ENCODE measurements at regions not wholly inside any gene's neighbourhood (a gene's known extent, or its start where the extent isn't known, plus 50 kb on each side); places are given as distances from the start of the nearest gene placed in this dataset.

- no peaks in the 10 kb centered on the region for H3K4me1 ChIP-seq
- no peaks in the 10 kb centered on the region for H3K36me3 ChIP-seq
- no peak for DNase-seq
- H3K9me3 ChIP-seq = no peaks in the 10 kb centered on the region
- intact Hi-C loops (cut with DNase I; ENCODE audit: low total_unique reads) = no loop called here
- no peak overlapping the region for H3K4me3 ChIP-seq
- no peak overlapping the region for H3K27ac ChIP-seq
- no peaks in the 10 kb centered on the region for H3K27me3 ChIP-seq
- TF ChIP-seq, protein P1, sequence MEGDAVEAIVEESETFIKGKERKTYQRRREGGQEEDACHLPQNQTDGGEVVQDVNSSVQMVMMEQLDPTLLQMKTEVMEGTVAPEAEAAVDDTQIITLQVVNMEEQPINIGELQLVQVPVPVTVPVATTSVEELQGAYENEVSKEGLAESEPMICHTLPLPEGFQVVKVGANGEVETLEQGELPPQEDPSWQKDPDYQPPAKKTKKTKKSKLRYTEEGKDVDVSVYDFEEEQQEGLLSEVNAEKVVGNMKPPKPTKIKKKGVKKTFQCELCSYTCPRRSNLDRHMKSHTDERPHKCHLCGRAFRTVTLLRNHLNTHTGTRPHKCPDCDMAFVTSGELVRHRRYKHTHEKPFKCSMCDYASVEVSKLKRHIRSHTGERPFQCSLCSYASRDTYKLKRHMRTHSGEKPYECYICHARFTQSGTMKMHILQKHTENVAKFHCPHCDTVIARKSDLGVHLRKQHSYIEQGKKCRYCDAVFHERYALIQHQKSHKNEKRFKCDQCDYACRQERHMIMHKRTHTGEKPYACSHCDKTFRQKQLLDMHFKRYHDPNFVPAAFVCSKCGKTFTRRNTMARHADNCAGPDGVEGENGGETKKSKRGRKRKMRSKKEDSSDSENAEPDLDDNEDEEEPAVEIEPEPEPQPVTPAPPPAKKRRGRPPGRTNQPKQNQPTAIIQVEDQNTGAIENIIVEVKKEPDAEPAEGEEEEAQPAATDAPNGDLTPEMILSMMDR (IDR thresholded peaks at IDR 0.05) = no peak
- TF ChIP-seq POLR2A (IDR thresholded peaks at IDR 0.05) = no peak
These were observed 480.6 kb downstream of the KCTD8 start for GRCh38 chr4:43968011-43968410.

DNA sequence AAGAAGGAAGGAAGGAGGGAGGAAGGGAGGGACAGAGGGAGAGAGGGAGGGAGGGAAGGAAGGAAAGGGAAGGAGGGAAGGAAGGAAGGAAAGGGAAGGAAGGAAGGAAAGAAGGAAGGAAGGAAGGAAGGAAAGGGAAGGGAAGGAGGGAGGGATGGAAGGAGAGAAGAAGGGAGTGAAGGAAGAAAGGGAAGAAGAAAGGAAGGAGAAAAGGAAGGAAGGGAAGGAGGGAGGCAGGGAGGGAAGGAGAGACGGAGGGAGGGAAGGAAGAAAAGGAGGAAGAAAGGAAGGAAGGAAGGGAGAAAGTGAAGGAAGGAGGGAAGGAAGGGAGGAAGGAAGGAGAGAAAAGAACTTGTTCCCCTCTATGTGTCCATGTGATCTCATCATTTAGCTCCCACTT is 465.0 kb downstream of the KCTD8 start:
- intact Hi-C loops (cut with DNase I; ENCODE audit: low total_unique reads) = no loop called here
- no peaks in the 10 kb centered on the region for H3K4me1 ChIP-seq
- TF ChIP-seq POLR2A (IDR thresholded peaks at IDR 0.05) = no peak
- TF ChIP-seq, protein P1 (IDR thresholded peaks at IDR 0.05) = no peak
- no peaks in the 10 kb centered on the region for H3K9me3 ChIP-seq
- no peak for DNase-seq
- H3K4me3 ChIP-seq = no peak overlapping the region
- H3K27ac ChIP-seq = no peak overlapping the region
- no peaks in the 10 kb centered on the region for H3K36me3 ChIP-seq
- no peaks in the 10 kb centered on the region for H3K27me3 ChIP-seq

GRCh38 chr4:43987331-43987944 is 461.2 kb downstream of the KCTD8 start:
- no peak overlapping the region for H3K4me3 ChIP-seq
- intact Hi-C loops (cut with DNase I; ENCODE audit: low total_unique reads) = no loop called here
- TF ChIP-seq, protein P1 (IDR thresholded peaks at IDR 0.05) = no peak
- no peak for TF ChIP-seq POLR2A (IDR thresholded peaks at IDR 0.05)
- H3K9me3 ChIP-seq = no peaks in the 10 kb centered on the region
- DNase-seq = no peak
- no peaks in the 10 kb centered on the region for H3K27me3 ChIP-seq
- H3K27ac ChIP-seq = no peak overlapping the region
- H3K4me1 ChIP-seq = no peaks in the 10 kb centered on the region
- H3K36me3 ChIP-seq = no peaks in the 10 kb centered on the region

DNA sequence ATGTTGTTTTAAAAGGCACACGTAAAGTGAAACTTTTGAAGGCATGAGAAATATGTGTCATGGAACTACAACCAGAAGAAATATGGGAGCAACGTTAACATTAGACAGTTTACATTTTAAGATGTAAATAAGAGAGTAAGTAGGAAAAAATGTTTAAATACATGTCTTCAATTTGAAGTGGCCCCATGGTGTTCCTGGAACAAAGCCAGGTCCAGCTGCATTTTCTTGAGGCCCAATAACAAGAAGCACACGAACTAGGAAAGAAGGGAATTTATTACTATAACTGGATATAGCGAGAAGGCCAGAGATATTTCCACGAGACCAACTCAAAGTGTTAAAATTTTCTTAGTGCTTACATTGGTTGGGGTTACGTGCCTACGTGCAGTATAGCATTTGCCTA is 458.1 kb downstream of the KCTD8 start:
- H3K27me3 ChIP-seq = no peaks in the 10 kb centered on the region
- DNase-seq = no peak
- H3K9me3 ChIP-seq = no peaks in the 10 kb centered on the region
- no peak overlapping the region for H3K27ac ChIP-seq
- H3K4me3 ChIP-seq = no peak overlapping the region
- TF ChIP-seq POLR2A (IDR thresholded peaks at IDR 0.05) = no peak
- TF ChIP-seq, protein P1 (IDR thresholded peaks at IDR 0.05) = no peak
- intact Hi-C loops (cut with DNase I; ENCODE audit: low total_unique reads) = no loop called here
- no peaks in the 10 kb centered on the region for H3K36me3 ChIP-seq
- no peaks in the 10 kb centered on the region for H3K4me1 ChIP-seq

DNA sequence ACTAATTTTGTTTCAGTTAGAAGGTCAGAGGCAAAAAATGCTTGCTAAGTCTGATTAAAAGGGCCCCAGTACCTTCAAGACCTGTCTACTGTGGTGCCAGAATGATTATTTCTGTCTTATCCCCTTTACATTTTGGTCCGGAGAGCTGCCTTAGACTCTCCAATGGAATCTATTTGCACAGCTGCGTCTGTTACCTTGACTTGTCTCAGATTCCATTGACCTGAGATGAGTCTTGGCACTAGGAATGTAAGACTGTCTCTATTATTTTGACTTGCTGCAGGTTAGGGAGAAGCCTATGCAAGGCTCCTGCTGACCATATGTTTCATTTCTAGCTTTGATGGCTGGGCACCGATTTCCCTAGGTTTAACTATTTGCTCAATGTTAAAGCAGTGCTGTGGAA is 457.6 kb downstream of the KCTD8 start:
- H3K36me3 ChIP-seq = no peaks in the 10 kb centered on the region
- H3K9me3 ChIP-seq = no peaks in the 10 kb centered on the region
- H3K27ac ChIP-seq = no peak overlapping the region
- no peaks in the 10 kb centered on the region for H3K27me3 ChIP-seq
- no peak overlapping the region for H3K4me3 ChIP-seq
- DNase-seq = no peak
- H3K4me1 ChIP-seq = no peaks in the 10 kb centered on the region
- TF ChIP-seq POLR2A (IDR thresholded peaks at IDR 0.05) = no peak
- TF ChIP-seq, protein P1 (IDR thresholded peaks at IDR 0.05) = no peak
- intact Hi-C loops (cut with DNase I; ENCODE audit: low total_unique reads) = no loop called here

All from uterus (tissue), 3 donors.